DND-41 (cell line): ENCODE measurements at regions not wholly inside any gene's neighbourhood (a gene's known extent, or its start where the extent isn't known, plus 50 kb on each side); places are given as distances from the start of the nearest gene placed in this dataset.

Experiments
- ATAC-seq: fragments of 200-7000 bp; cut with Tn5 transposase; 3 replicates; pipeline ENCODE4 v1.9.1; 2021; ENCODE audit warnings: low read depth; ENCODE audit not compliant: insufficient read depth
- DNase-seq: peaks from one replicate; pipeline ENCODE4 v3.0.0-alpha.2; 2020
- H2AFZ ChIP-seq: 2 replicates; pipeline ENCODE4 v1.6.0; 2012; ENCODE audit warnings: low read depth, low read length
- H3K27ac ChIP-seq: 2 replicates; pipeline ENCODE4 v1.5.1; 2012; ENCODE audit warnings: low read length, inconsistent platforms
- H3K27me3 ChIP-seq: fragments of 200-600 bp; sonication (generic); 2 replicates; pipeline ENCODE4 v1.6.0; 2012; ENCODE audit warnings: low read length, mild to moderate bottlenecking, inconsistent platforms; ENCODE audit not compliant: insufficient read depth, poor library complexity
- H3K36me3 ChIP-seq: 2 replicates; pipeline ENCODE4 v1.5.1; 2012; ENCODE audit warnings: low read length, inconsistent platforms; ENCODE audit not compliant: insufficient read depth
- H3K4me1 ChIP-seq: 2 replicates; pipeline ENCODE4 v1.5.1; 2012; ENCODE audit warnings: mild to moderate bottlenecking, low read length; ENCODE audit not compliant: insufficient read depth
- H3K4me2 ChIP-seq: 2 replicates; pipeline ENCODE4 v1.6.0; 2012; ENCODE audit warnings: mild to moderate bottlenecking, moderate library complexity, low read length, inconsistent platforms; ENCODE audit not compliant: insufficient read depth
- H3K4me3 ChIP-seq, 2 experiments: fragments of 200-600 bp in 1 of 2; shearing (Covaris generic) in 1 of 2; 2 replicates each; pipeline ENCODE4 v1.5.1; 2012 to 2016; ENCODE audit warnings: inconsistent platforms in 2 of 2, low read length in 2 of 2, mild to moderate bottlenecking in 2 of 2, low read depth in 1 of 2, moderate library complexity in 1 of 2
- H3K79me2 ChIP-seq: 2 replicates; pipeline ENCODE4 v1.6.0; 2012; ENCODE audit warnings: low read length, inconsistent platforms; ENCODE audit not compliant: insufficient read depth
- H3K9ac ChIP-seq: 2 replicates; pipeline ENCODE4 v1.6.0; 2012; ENCODE audit warnings: low read depth, mild to moderate bottlenecking, inconsistent platforms, low read length, moderate library complexity
- H3K9me3 ChIP-seq: 2 replicates; pipeline ENCODE4 v1.5.1; 2012; ENCODE audit warnings: low read length, moderate library complexity, mild to moderate bottlenecking, inconsistent platforms; ENCODE audit not compliant: insufficient read depth, severe bottlenecking
- H4K20me1 ChIP-seq: 2 replicates; pipeline ENCODE4 v1.6.0; 2012; ENCODE audit warnings: low read length; ENCODE audit not compliant: insufficient read depth
- CTCF ChIP-seq: IDR thresholded peaks from 2 replicates; pipeline ENCODE4 v1.5.1; 2012; ENCODE audit warnings: borderline replicate concordance, low read length, moderate library complexity, mild to moderate bottlenecking; ENCODE audit not compliant: poor library complexity, severe bottlenecking; ENCODE audit errors: extremely low read depth
- EZH2 ChIP-seq: IDR thresholded peaks from 3 replicates; pipeline ENCODE4 v1.6.1; 2012; ENCODE audit warnings: borderline replicate concordance, low read depth, mild to moderate bottlenecking, moderate library complexity, low read length, inconsistent platforms; ENCODE audit not compliant: severe bottlenecking

GRCh38 chrY:8815616-8816015 is 521.6 kb upstream of the TSPY4 start:
- Histone ChIP-seq H3K4me1 (no peaks in the 10 kb centered on the region), H4K20me1 (no peaks in the 10 kb centered on the region), H3K9me3 (no peaks in the 10 kb centered on the region), H3K4me2 (no peak overlapping the region), H3K9ac (no peak overlapping the region), H2AFZ (no peak overlapping the region), H3K27ac (no peak overlapping the region), H3K79me2 (no peaks in the 10 kb centered on the region), H3K4me3 (no peak overlapping the region), H3K27me3 (no peaks in the 10 kb centered on the region), H3K36me3 (no peaks in the 10 kb centered on the region)
- no peak for TF ChIP-seq CTCF
- no peak for TF ChIP-seq EZH2
- ATAC-seq, result no peak
- DNase-seq, result no peak

DNA sequence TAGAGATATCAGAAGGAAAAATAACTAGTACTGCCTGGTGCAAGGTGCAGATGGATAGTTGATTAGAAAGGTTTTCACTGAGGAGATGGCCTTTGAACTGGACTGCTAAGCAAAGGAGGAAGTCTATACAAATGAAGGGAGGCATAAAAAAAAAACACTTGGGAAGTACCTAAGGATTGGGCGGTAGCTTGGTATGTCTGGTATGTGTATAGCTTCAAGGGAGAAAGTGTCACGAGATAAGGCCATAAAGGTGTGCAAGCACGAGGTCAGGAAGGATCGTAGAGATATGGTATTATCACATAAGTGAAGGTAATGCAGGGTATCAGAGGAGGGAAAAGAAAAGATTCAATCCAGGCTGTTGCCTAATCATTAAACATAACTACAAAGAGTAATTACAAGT is 517.2 kb upstream of the TSPY4 start:
- no peaks in the 10 kb centered on the region for H3K4me1 ChIP-seq
- DNase-seq (no peak), ATAC-seq (no peak)
- H3K9ac ChIP-seq, result no peak overlapping the region
- TF ChIP-seq CTCF (no peak), EZH2 (no peak)
- no peak overlapping the region for H3K4me3 ChIP-seq
- H3K79me2 ChIP-seq, result no peaks in the 10 kb centered on the region
- H3K27me3 ChIP-seq, result no peaks in the 10 kb centered on the region
- no peaks in the 10 kb centered on the region for H3K36me3 ChIP-seq
- no peaks in the 10 kb centered on the region for H3K9me3 ChIP-seq
- H3K27ac ChIP-seq, result no peak overlapping the region
- no peak overlapping the region for H2AFZ ChIP-seq
- H3K4me2 ChIP-seq, result no peak overlapping the region
- no peaks in the 10 kb centered on the region for H4K20me1 ChIP-seq

DNA sequence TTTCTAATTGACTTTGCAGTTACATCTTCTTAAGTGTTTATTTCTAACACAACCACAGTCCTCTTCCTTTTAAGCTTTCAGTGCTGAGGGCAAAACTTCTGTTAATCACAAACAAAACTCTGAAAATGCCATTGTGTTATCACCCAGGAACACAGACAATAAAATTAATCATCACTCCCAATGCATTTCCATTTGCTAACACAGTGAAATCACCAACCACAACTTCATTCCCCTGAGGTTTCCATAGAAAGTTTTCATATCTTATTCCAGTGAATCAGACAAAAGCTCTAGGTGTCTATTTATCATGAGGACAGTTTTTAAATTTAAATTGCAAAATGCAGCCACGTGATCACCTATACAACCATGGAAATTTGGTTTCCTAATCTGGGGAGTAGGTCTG is 516.2 kb upstream of the TSPY4 start:
- Histone ChIP-seq H3K36me3 (no peaks in the 10 kb centered on the region), H3K4me2 (no peak overlapping the region), H3K27me3 (no peaks in the 10 kb centered on the region), H3K9me3 (no peaks in the 10 kb centered on the region), H3K9ac (no peak overlapping the region), H2AFZ (no peak overlapping the region), H3K4me1 (no peaks in the 10 kb centered on the region), H4K20me1 (no peaks in the 10 kb centered on the region), H3K4me3 (no peak overlapping the region), H3K27ac (no peak overlapping the region), H3K79me2 (no peaks in the 10 kb centered on the region)
- DNase-seq, result no peak
- ATAC-seq, result no peak
- TF ChIP-seq CTCF (no peak), EZH2 (no peak)

DNA sequence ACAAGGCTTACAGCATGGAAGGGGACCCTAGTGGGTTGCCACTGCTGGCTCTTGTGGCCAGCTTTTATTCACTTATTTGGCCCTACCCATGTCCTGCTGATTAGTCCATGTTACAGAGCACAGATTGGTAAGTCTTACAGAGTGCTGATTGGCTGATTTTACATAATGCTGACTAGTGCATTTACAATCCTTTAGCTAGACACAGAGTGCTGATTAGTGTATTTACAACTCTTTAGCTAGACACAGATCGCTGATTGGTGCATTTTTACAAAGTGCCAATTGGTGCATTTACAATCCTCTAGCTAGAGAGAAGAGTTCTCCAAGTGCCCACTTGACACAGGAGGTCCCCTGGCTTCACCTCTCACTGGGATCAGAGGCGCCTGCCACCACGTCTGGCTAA is 485.0 kb upstream of the TSPY4 start:
- no peak for TF ChIP-seq CTCF
- no peak for TF ChIP-seq EZH2
- H3K4me1 ChIP-seq, result no peaks in the 10 kb centered on the region
- no peak for ATAC-seq
- no peaks in the 10 kb centered on the region for H3K9me3 ChIP-seq
- H3K36me3 ChIP-seq, result no peaks in the 10 kb centered on the region
- H3K4me3 ChIP-seq, result no peak overlapping the region
- H3K9ac ChIP-seq, result no peak overlapping the region
- no peaks in the 10 kb centered on the region for H4K20me1 ChIP-seq
- no peaks in the 10 kb centered on the region for H3K79me2 ChIP-seq
- no peak overlapping the region for H2AFZ ChIP-seq
- H3K27ac ChIP-seq, result no peak overlapping the region
- no peaks in the 10 kb centered on the region for H3K27me3 ChIP-seq
- DNase-seq, result no peak
- no peak overlapping the region for H3K4me2 ChIP-seq
